HG02884 (cell line): ENCODE measurements at regions not wholly inside any gene's neighbourhood (a gene's known extent, or its start where the extent isn't known, plus 50 kb on each side); places are given as distances from the start of the nearest gene placed in this dataset.
"Not testable (repeated sequence)": the region's sequence is repeated elsewhere in the genome, so short reads cannot be mapped to it uniquely, and the experiment has no call there.

Experiments
- ATAC-seq: cut with Tn5 transposase; IDR thresholded peaks from one replicate; pipeline ENCODE4 v1.9.1; 2021; ENCODE audit warnings: mild to moderate bottlenecking, moderate library complexity; ENCODE audit not compliant: unreplicated experiment

DNA sequence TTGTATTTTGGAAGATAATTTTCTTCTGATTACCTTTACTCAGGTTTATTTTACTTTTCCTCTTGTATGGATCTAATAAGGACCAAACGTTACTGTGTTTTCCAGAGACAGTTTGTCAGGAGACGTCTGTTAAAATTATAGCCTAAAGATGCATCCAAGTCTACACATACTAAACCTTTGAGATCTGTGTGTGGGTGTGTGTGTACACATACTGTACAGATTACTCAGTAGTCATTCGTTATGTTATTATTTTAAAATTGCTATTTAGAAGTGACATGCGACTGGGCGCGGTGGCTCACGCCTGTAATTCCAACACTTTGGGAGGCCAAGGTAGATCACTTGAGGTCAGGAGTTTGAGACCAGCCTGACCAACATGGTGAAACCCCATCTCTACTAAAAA lies 51.6 kb upstream of the CNTLN start:
- no peak for ATAC-seq

- no peak for ATAC-seq
Measured at GRCh38 chr9:17082343-17083064, 52.3 kb upstream of the CNTLN start.

DNA sequence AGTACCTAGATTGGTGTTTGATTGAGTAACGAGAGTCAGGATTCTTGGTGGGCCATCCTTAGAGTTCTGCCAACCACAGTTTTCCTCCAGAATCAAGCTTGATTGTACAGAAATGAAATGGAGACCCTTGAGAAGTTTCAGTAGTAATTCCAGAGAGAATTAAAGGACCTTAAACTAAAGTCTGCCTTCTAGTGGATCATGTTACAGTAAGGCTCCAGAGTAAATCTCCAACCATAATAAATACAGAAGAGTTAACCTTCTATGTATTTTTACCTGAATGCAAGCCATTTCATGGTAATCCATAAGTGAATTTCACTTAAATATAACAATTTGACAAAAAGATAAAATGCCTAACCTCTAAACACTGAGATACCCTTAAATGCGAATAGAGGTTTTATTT lies 53.0 kb upstream of the CNTLN start:
- no peak for ATAC-seq

- ATAC-seq: no peak
Measured at GRCh38 chr9:17081351-17081750, 53.5 kb upstream of the CNTLN start.

DNA sequence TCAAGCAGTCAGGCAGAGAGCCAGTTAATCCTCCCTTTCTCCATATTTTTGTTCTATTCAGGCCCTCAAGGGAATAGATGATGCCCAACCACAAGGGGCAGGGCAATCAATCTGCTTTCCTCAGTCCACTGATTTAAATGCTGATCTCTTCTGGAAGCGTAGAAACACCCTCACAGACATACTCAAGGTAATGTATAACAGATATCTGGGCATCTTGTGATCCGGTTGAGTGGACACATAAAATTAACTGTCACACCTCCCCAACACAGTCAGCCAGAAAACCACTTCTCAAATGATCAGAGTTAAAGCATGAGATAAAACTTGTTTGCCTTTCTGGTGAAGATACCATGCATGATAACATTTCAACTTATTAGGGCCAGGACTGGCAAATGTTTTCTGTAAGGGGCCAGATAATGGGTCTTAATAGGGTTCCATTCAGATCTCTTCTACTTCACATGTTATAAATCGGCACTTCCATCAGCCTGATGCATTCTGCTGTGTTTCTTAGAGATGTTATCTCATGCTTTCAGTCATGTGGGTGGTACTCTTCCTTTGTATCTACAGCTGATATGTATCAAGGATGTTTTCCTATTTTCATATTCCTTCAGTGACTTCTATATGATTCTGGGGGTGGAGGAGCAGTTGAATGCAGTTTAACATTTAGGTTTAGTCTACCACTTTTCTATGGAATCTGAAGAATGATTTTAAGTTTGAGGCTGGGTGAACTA lies 58.9 kb upstream of the CNTLN start:
- ATAC-seq: no peak

- ATAC-seq: no peak
Measured at GRCh38 chr9:17075146-17075757, 59.6 kb upstream of the CNTLN start.

DNA sequence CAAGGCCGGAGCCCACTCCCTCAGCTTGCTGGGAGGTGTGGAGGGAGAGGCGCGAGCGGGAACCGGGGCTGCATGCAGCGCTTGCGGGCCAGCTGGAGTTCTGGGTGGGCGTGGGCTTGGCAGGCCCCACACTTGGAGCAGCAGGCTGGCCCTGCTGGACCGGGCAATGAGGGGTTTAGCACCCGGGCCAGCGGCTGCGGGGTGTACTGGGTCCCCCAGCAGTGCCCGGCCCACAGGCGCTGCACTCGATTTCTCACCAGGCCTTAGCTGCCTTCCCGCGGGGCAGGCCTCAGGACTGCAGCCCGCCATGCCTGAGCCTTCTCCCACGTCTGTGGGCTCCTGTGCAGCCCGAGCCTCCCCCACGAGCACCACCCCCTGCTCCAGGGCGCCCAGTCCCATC lies 62.3 kb upstream of the CNTLN start:
- ATAC-seq: not testable (repeated sequence)

- ATAC-seq: no peak
Measured at GRCh38 chr9:17068671-17069070, 66.2 kb upstream of the CNTLN start.

DNA sequence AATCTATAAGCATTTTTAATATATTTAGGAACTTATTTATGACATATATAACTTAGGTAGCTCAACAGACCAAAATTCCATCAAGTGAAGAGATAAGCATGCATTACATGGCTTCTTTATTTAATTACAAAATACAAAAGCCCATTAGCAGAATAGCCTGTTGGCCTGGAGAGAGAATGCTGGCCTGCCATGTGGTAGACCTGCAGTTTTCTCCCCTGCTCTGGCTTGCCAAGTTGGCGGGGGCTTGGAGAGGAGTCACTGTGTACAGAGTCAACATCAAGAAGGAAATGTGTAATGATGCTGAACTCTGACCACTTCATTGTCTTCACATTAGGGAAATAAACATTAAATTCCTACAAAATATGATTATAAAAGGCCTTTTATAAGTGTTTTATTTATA lies 69.8 kb upstream of the CNTLN start:
- no peak for ATAC-seq

- no peak for ATAC-seq
Measured at GRCh38 chr9:17064558-17064957, 70.3 kb upstream of the CNTLN start.

GRCh38 chr9:17063535-17064135 lies 71.2 kb upstream of the CNTLN start:
- peak; percentile 97 for ATAC-seq

DNA sequence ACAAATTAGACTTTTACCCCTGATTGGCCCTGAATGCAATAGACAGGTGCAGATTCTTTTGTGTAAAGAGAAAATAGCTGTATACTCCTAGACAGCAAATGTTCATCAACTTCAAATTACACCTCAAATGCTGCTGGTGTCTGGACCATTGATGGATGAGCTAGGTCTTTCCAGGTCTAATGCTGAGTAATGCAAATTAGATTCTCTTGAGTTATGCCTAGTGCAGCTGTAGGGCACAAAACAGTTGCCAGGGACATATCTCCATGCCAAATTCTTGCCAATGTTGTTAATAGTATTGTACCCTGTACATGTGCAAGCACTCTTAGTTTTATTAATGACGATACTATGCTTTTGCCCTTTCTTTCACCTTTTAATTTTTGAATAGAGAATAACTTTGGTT lies 72.3 kb upstream of the CNTLN start:
- no peak for ATAC-seq

- ATAC-seq: no peak
Measured at GRCh38 chr9:17060450-17060849, 74.4 kb upstream of the CNTLN start.

DNA sequence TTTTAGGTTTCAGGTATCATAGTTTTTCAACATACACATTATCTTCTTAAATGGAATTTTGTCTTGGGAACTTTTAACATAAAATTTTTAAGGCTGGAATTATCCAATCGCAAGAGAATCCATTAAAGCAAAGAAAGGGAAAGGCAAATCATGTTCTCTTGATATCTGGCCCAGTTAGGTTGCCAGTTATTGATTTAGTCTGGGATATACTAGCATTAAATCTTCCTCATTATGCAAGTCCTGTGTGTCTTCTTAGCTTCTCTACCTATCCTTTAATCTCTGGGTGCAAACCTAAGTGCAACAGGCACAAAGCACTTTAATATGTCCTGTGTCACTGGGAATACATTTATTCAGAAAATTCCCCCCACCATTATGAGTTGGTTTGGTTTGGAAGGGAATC lies 75.4 kb upstream of the CNTLN start:
- ATAC-seq: no peak

GRCh38 chr9:17057729-17058128 lies 77.1 kb upstream of the CNTLN start:
- no peak for ATAC-seq

DNA sequence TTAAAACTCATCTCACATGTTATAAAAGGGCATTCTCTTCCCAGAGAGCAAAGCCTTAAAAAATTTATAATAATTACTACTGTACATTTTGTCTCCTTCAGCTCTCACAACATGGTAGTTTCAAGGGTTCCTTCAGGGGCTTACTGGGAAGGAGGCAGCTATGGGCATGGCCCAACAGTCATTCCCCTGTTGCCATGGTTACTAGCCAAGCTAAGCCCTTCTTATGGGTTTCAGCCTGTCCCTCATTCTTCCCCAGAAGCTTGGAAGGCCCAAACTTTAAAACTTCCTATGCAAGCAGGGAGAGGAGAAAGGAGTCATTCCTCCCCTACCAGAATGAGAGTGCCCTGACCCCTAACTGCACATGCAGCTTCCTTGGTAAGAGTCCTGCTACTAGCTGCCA lies 82.2 kb upstream of the CNTLN start:
- no peak for ATAC-seq

DNA sequence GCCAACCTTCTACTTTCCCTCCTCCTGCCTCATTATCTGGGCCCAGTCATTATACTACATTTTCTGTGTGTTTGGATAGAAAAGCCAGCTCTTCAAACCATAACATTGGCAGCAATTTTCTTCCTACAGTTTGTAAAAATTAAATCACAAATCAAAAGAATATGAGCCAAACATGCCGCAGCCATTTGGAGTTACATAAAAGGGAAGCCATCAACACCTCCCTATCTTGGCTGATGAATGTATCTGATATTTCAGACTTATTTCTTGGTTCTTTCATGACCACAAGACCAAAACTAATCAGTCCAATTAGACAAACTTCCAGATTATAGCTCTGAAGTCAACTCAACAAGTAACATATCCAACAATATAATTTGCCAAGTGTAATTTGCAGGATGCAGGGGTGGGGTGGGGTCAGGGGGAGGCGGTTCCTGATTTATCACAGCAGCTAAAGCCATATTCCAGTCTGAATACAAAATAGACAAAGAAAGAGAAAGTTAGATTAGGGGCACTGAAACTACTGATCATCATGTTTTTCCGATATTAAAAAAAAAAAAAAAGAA lies 89.4 kb upstream of the CNTLN start:
- no peak for ATAC-seq

DNA sequence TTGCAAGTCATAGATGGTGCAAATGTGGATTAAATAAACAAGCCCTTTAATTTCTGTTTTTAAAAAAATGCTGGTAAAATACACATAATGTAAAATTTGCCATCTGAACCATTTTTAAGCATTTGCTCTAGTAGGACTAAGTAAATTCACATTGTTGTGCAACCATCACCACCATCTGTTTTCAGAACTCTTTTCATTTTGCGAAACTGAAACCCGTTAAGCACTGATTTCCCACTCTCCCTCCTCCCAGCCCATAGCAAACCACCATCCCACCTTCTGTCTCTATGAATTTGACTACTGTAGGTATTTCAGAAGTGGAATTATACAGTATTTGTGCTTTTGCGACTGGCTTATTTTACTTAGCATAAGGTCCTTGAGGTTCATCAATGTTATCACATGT lies 103.3 kb upstream of the CNTLN start:
- ATAC-seq: no peak

DNA sequence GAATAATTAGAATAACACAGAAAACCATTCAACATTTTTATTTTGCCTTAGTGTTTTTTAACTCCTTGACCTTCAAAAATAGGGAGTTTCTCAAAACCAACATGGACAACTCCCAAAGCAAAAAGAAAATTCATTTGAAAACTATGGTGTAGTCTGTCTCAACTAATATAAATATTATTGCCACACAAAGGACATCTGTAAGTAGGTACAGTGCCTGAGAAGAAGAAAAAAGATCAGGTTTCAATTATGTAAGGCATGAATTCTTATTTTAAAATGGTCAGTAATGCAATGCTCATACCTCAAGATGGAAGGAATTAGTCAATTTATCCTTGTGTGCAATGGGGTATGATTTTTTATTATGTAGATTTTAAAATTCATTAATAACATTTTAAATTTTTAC lies 109.6 kb upstream of the CNTLN start:
- ATAC-seq: no peak

DNA sequence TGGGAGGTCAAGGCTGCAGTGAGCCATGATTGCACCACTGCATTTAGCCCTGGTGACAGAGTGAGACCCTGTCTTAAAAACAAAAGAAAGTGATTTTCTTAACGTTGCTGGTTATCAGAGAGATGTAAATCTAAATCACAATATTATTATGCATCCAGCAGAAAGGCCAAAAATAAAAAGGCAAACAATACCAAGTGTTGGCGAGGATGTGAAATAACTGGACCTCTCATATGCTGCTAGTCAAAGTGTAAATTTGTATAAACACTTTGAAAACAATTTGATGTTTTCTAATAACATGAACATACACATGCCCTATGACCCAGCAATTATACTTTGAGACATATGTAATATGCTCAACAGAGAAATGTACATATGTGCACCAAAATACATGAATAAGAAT lies 110.7 kb upstream of the CNTLN start:
- ATAC-seq: no peak

DNA sequence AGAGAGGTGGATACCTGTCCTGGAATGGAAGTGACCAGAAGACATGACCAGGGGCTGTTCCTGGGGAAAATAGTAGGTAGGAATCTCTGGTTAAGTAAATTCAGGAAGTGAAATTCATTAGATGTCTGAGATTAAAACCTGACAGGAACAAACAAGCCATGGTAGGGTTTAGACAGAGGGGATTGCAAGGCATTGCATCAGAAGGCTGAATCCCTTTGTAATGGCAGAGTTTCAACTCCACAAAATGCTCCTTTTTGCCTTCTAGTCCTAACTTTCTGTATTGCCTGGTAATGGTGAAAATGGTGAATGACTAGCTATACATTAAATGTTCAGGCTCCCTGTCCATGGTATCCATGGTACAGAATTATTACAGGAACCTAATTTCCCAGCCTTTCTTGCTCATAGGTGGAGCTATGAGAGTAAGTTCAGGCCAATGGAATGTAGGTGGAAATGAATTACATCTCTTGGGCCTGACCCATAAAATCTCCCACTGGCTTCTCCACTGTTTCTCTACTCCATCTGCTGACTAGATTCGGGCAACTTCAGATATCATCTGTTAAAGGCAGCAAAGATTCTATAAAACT lies 113.4 kb upstream of the CNTLN start:
- no peak for ATAC-seq
